DOHH2 (cell line): ENCODE measurements at regions not wholly inside any gene's neighbourhood (a gene's known extent, or its start where the extent isn't known, plus 50 kb on each side); places are given as distances from the start of the nearest gene placed in this dataset.

Experiments used
- H3F3A ChIP-seq: fragments of 200-600 bp; sonication (generic), shearing (Covaris generic); 2 replicates; pipeline ENCODE4 v1.6.0; 2016; ENCODE audit warnings: antibody characterized with exemption, mild to moderate bottlenecking; ENCODE audit not compliant: control insufficient read depth, insufficient read depth
- H3K27ac ChIP-seq: fragments of 200-600 bp; sonication (generic); 2 replicates; pipeline ENCODE4 v1.5.1; 2014; ENCODE audit warnings: low read depth, mild to moderate bottlenecking, low read length, moderate library complexity
- H3K27me3 ChIP-seq: fragments of 200-600 bp; sonication (generic); 2 replicates; pipeline ENCODE4 v1.6.1; 2014; ENCODE audit warnings: mild to moderate bottlenecking, low read length, mixed read lengths; ENCODE audit not compliant: control insufficient read depth
- H3K36me3 ChIP-seq: fragments of 200-600 bp; sonication (generic); 2 replicates; pipeline ENCODE4 v1.6.1; 2014; ENCODE audit warnings: mild to moderate bottlenecking, low read length, moderate library complexity, mixed read lengths; ENCODE audit not compliant: control insufficient read depth
- H3K4me1 ChIP-seq: fragments of 200-600 bp; sonication (generic); 2 replicates; pipeline ENCODE4 v1.6.1; 2014; ENCODE audit warnings: mild to moderate bottlenecking, low read length, mixed read lengths; ENCODE audit not compliant: control insufficient read depth
- H3K4me2 ChIP-seq: fragments of 200-600 bp; sonication (generic); 2 replicates; pipeline ENCODE4 v1.6.0; 2014; ENCODE audit warnings: mild to moderate bottlenecking, low read length, moderate library complexity
- H3K4me3 ChIP-seq: fragments of 200-600 bp; sonication (generic); 2 replicates; pipeline ENCODE4 v1.5.1; 2014; ENCODE audit warnings: mild to moderate bottlenecking, low read length, mixed read lengths
- H3K79me2 ChIP-seq: fragments of 200-600 bp; sonication (generic); 2 replicates; pipeline ENCODE4 v1.6.1; 2014; ENCODE audit warnings: mild to moderate bottlenecking, low read length, mixed read lengths; ENCODE audit not compliant: control insufficient read depth
- H3K9me2 ChIP-seq: fragments of 200-600 bp; sonication (generic); replicated peaks from 2 replicates; pipeline ENCODE4 v1.6.1; 2014; ENCODE audit warnings: mild to moderate bottlenecking, low read length, mixed read lengths; ENCODE audit not compliant: control insufficient read depth
- H3K9me3 ChIP-seq: fragments of 200-600 bp; sonication (generic); 2 replicates; pipeline ENCODE4 v1.6.1; 2014; ENCODE audit warnings: antibody characterized with exemption, low read length, mixed read lengths; ENCODE audit not compliant: control insufficient read depth, insufficient read depth
- H4K20me1 ChIP-seq: fragments of 200-600 bp; sonication (generic); 2 replicates; pipeline ENCODE4 v1.6.0; 2014; ENCODE audit warnings: low read depth, mild to moderate bottlenecking, antibody characterized with exemption, low read length, moderate library complexity; ENCODE audit not compliant: control insufficient read depth, insufficient read depth
- CTCF ChIP-seq: fragments of 200-600 bp; sonication (generic); IDR thresholded peaks from one replicate; pipeline ENCODE4 v1.5.1; 2014; ENCODE audit warnings: antibody characterized with exemption, mild to moderate bottlenecking, low read depth, low read length; ENCODE audit not compliant: poor library complexity, severe bottlenecking
- EZH2phosphoT487 ChIP-seq: fragments of 200-600 bp; sonication (generic); IDR thresholded peaks from 2 replicates; pipeline ENCODE4 v1.6.1; 2017; ENCODE audit warnings: borderline replicate concordance, mild to moderate bottlenecking, antibody characterized with exemption, low read length, moderate library complexity, mixed read lengths

- H3K4me2 ChIP-seq = no peak overlapping the region
- TF ChIP-seq CTCF (no peak), EZH2phosphoT487 (no peak)
Measured at GRCh38 chr9:105959531-105959930, 265.2 kb downstream of the TMEM38B start.

GRCh38 chr9:105963343-105964099 is 269.2 kb downstream of the TMEM38B start:
- H3K4me1 ChIP-seq = peaks cover 47% of the 10 kb centered on the region
- H3K4me3 ChIP-seq = no peak overlapping the region
- H3K9me2 ChIP-seq = no peaks in the 10 kb centered on the region
- H3K36me3 ChIP-seq = no peaks in the 10 kb centered on the region
- H4K20me1 ChIP-seq = no peaks in the 10 kb centered on the region
- no peak overlapping the region for H3K27ac ChIP-seq
- H3K79me2 ChIP-seq = no peaks in the 10 kb centered on the region
- no peak overlapping the region for H3K4me2 ChIP-seq
- H3F3A ChIP-seq = peaks cover 4% of the 10 kb centered on the region; the same call in 1 of the 2 replicates
- no peaks in the 10 kb centered on the region for H3K9me3 ChIP-seq
- no peaks in the 10 kb centered on the region for H3K27me3 ChIP-seq
- TF ChIP-seq CTCF (no peak), EZH2phosphoT487 (no peak)

More at GRCh38 chr9:105959531-105959930, 265.2 kb downstream of the TMEM38B start:
- Histone ChIP-seq H4K20me1 (no peaks in the 10 kb centered on the region), H3K9me3 (no peaks in the 10 kb centered on the region), H3K4me1 (peaks cover 13% of the 10 kb centered on the region), H3K27ac (no peak overlapping the region), H3F3A (no peaks in the 10 kb centered on the region), H3K79me2 (no peaks in the 10 kb centered on the region), H3K36me3 (no peaks in the 10 kb centered on the region), H3K9me2 (no peaks in the 10 kb centered on the region), H3K4me3 (no peak overlapping the region), H3K27me3 (no peaks in the 10 kb centered on the region)

GRCh38 chr9:105964156-105964555 is 269.8 kb downstream of the TMEM38B start:
- H3K9me2 ChIP-seq = no peaks in the 10 kb centered on the region
- no peak overlapping the region for H3K4me2 ChIP-seq
- H3K27me3 ChIP-seq = no peaks in the 10 kb centered on the region
- no peaks in the 10 kb centered on the region for H3K9me3 ChIP-seq
- peaks cover 53% of the 10 kb centered on the region for H3K4me1 ChIP-seq
- no peaks in the 10 kb centered on the region for H3K36me3 ChIP-seq
- H3K79me2 ChIP-seq = no peaks in the 10 kb centered on the region
- no peaks in the 10 kb centered on the region for H4K20me1 ChIP-seq
- TF ChIP-seq CTCF (no peak), EZH2phosphoT487 (no peak)
- H3F3A ChIP-seq = peaks cover 4% of the 10 kb centered on the region; the same call in 1 of the 2 replicates
- H3K4me3 ChIP-seq = no peak overlapping the region
- H3K27ac ChIP-seq = no peak overlapping the region
